ENCODE measurements at regions not wholly inside any gene's neighbourhood (a gene's known extent, or its start where the extent isn't known, plus 50 kb on each side); places are given as distances from the start of the nearest gene placed in this dataset.

- Histone ChIP-seq H3K36me3 (replicated peaks in 1 of 2; ENCODE audit: control extremely low read depth in 1 of 2, control insufficient read depth in 1 of 2, extremely low read depth in 1 of 2, insufficient read depth in 2 of 2, low read length in 1 of 2) (no peaks in the 10 kb centered on the region), H3K27me3 (replicated peaks in 1 of 4; ENCODE audit: control extremely low read depth in 1 of 4, control insufficient read depth in 3 of 4, insufficient read depth in 4 of 4, low read length in 3 of 4) (no peaks in the 10 kb centered on the region), H3K9ac (ENCODE audit: low read length) (no peak overlapping the region), H3K4me2 (replicated peaks; ENCODE audit: low read depth, low read length, poor library complexity, severe bottlenecking) (no peak overlapping the region), H3K4me1 (ENCODE audit: control insufficient read depth in 2 of 2, insufficient read depth in 2 of 2, low read length in 2 of 2) (peaks cover 19 to 22% of the 10 kb centered on the region in 2 donors), H3K9me3 (ENCODE audit: control extremely low read depth in 1 of 3, control insufficient read depth in 2 of 3, insufficient read depth in 1 of 3, low read length in 2 of 3) (no peaks in the 10 kb centered on the region), H3K79me2 (ENCODE audit: control insufficient read depth, insufficient read depth, low read length) (no peaks in the 10 kb centered on the region), H2AFZ (ENCODE audit: insufficient read depth, low read depth, low read length, poor library complexity, severe bottlenecking) (no peak overlapping the region), H4K20me1 (ENCODE audit: control insufficient read depth, insufficient read depth, low read length, poor library complexity, severe bottlenecking) (no peaks in the 10 kb centered on the region), H3K4me3 (ENCODE audit: control extremely low read depth in 1 of 5, extremely low read depth in 1 of 5, insufficient read depth in 1 of 5, low read depth in 2 of 5, low read length in 4 of 5) (no peak overlapping the region), H3K27ac (ENCODE audit: low read length in 2 of 2) (no peak overlapping the region)
- Mint-ChIP-seq H3K27me3 (no peaks in the 10 kb centered on the region), H3K9me3 (ENCODE audit: insufficient read depth) (no peaks in the 10 kb centered on the region), H3K4me1 (peaks cover 26% of the 10 kb centered on the region), H3K4me3 (no peak overlapping the region), H3K27ac (no peak overlapping the region)
- ChIA-PET POLR2A (no interaction called here), CTCF (interaction anchor here (0.9 to 1.4 kb wide), 2 partner anchors 12 to 18 kb away, joined by 3 to 4 read pairs; no protein-coding TSS in a partner anchor)
- DNase-seq (no peak), ATAC-seq (ENCODE audit: low read depth) (no peak)
- no peak for TF ChIP-seq EZH2 (IDR thresholded peaks at IDR 0.05; ENCODE audit: borderline replicate concordance, insufficient read depth, low read depth, low read length, poor library complexity, severe bottlenecking)
- TF ChIP-seq, protein P1, sequence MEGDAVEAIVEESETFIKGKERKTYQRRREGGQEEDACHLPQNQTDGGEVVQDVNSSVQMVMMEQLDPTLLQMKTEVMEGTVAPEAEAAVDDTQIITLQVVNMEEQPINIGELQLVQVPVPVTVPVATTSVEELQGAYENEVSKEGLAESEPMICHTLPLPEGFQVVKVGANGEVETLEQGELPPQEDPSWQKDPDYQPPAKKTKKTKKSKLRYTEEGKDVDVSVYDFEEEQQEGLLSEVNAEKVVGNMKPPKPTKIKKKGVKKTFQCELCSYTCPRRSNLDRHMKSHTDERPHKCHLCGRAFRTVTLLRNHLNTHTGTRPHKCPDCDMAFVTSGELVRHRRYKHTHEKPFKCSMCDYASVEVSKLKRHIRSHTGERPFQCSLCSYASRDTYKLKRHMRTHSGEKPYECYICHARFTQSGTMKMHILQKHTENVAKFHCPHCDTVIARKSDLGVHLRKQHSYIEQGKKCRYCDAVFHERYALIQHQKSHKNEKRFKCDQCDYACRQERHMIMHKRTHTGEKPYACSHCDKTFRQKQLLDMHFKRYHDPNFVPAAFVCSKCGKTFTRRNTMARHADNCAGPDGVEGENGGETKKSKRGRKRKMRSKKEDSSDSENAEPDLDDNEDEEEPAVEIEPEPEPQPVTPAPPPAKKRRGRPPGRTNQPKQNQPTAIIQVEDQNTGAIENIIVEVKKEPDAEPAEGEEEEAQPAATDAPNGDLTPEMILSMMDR (IDR thresholded peaks at IDR 0.05): no peak
- WGBS (ENCODE audit: insufficient coverage): 100% methylated on average over 3 of the region's 9 CpGs
- intact Hi-C loops (cut with micrococcal nuclease): no loop called here
Measured at GRCh38 chr10:88095778-88096431, 232.5 kb downstream of the PTEN start.

DNA sequence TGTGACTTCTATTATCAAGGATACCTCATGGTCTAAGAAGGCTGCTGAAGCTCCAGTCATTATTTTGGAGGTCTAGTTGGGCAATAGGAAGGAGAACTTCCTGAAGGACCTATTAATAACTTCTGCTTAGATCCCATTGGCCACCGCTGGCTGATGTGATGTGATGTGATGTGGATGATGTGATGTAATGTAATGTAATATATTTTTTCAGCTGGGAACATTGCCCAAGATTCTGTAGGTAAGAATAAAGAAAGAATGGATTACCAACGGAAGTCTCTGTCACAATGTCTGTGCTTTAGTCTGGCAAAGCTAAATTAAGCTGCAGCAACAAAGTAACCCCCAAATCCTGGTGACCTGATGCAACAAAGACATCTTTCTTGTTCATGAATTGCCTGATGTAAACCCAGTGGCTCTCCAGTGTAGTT lies 233.7 kb downstream of the PTEN start:
- no peak for TF ChIP-seq EZH2 (IDR thresholded peaks at IDR 0.05; ENCODE audit: borderline replicate concordance, insufficient read depth, low read depth, low read length, poor library complexity, severe bottlenecking)
- TF ChIP-seq, protein P1 (IDR thresholded peaks at IDR 0.05): no peak
- Histone ChIP-seq H3K27ac (ENCODE audit: low read length in 2 of 2) (no peak overlapping the region), H3K9ac (ENCODE audit: low read length) (no peak overlapping the region), H2AFZ (ENCODE audit: insufficient read depth, low read depth, low read length, poor library complexity, severe bottlenecking) (no peak overlapping the region), H3K79me2 (ENCODE audit: control insufficient read depth, insufficient read depth, low read length) (no peaks in the 10 kb centered on the region), H3K36me3 (replicated peaks in 1 of 2; ENCODE audit: control extremely low read depth in 1 of 2, control insufficient read depth in 1 of 2, extremely low read depth in 1 of 2, insufficient read depth in 2 of 2, low read length in 1 of 2) (no peaks in the 10 kb centered on the region), H3K9me3 (ENCODE audit: control extremely low read depth in 1 of 3, control insufficient read depth in 2 of 3, insufficient read depth in 1 of 3, low read length in 2 of 3) (no peaks in the 10 kb centered on the region), H3K4me1 (ENCODE audit: control insufficient read depth in 2 of 2, insufficient read depth in 2 of 2, low read length in 2 of 2) (peaks cover 10 to 11% of the 10 kb centered on the region in 2 donors), H3K27me3 (replicated peaks in 1 of 4; ENCODE audit: control extremely low read depth in 1 of 4, control insufficient read depth in 3 of 4, insufficient read depth in 4 of 4, low read length in 3 of 4) (no peaks in the 10 kb centered on the region), H3K4me3 (ENCODE audit: control extremely low read depth in 1 of 5, extremely low read depth in 1 of 5, insufficient read depth in 1 of 5, low read depth in 2 of 5, low read length in 4 of 5) (no peak overlapping the region), H3K4me2 (replicated peaks; ENCODE audit: low read depth, low read length, poor library complexity, severe bottlenecking) (no peak overlapping the region), H4K20me1 (ENCODE audit: control insufficient read depth, insufficient read depth, low read length, poor library complexity, severe bottlenecking) (no peaks in the 10 kb centered on the region)
- peaks cover 20% of the 10 kb centered on the region for H3K4me1 Mint-ChIP-seq
- ATAC-seq (ENCODE audit: low read depth) (no peak), DNase-seq (no peak)
- no peaks in the 10 kb centered on the region for H3K27me3 Mint-ChIP-seq
- no peak overlapping the region for H3K4me3 Mint-ChIP-seq
- H3K9me3 Mint-ChIP-seq (ENCODE audit: insufficient read depth): no peaks in the 10 kb centered on the region
- WGBS (ENCODE audit: insufficient coverage): 100% methylated on average over 1 of the region's 2 CpGs
- ChIA-PET CTCF (interaction anchor here (1.4 to 1.5 kb wide), 2 partner anchors 11 to 15 kb away, joined by 3 read pairs; no protein-coding TSS in a partner anchor), POLR2A (no interaction called here)
- no peak overlapping the region for H3K27ac Mint-ChIP-seq
- intact Hi-C loops (cut with micrococcal nuclease): no loop called here

All from B cell (primary cell).